ENCODE measurements at regions not wholly inside any gene's neighbourhood (a gene's known extent, or its start where the extent isn't known, plus 50 kb on each side); places are given as distances from the start of the nearest gene placed in this dataset.

- H3K4me3 ChIP-seq (ENCODE audit: low read depth, low read length): no peak overlapping the region
- H3K27me3 ChIP-seq (ENCODE audit: control insufficient read depth, insufficient read depth, low read length): no peaks in the 10 kb centered on the region
- TF ChIP-seq CTCF (IDR thresholded peaks at IDR 0.05; ENCODE audit: insufficient read depth, low read length, poor library complexity, severe bottlenecking): no peak
- H3K36me3 ChIP-seq (ENCODE audit: control insufficient read depth, insufficient read depth, low read length): no peaks in the 10 kb centered on the region
- no peak for DNase-seq (ENCODE audit: low read depth)
Measured at GRCh38 chr21:26288026-26288425, 117.5 kb upstream of the APP start.

GRCh38 chr21:26284531-26284930, 114.0 kb upstream of the APP start:
- DNase-seq (ENCODE audit: low read depth): no peak
- Histone ChIP-seq H3K27me3 (ENCODE audit: control insufficient read depth, insufficient read depth, low read length) (no peaks in the 10 kb centered on the region), H3K4me3 (ENCODE audit: low read depth, low read length) (no peak overlapping the region), H3K36me3 (ENCODE audit: control insufficient read depth, insufficient read depth, low read length) (no peaks in the 10 kb centered on the region)
- no peak for TF ChIP-seq CTCF (IDR thresholded peaks at IDR 0.05; ENCODE audit: insufficient read depth, low read length, poor library complexity, severe bottlenecking)

DNA sequence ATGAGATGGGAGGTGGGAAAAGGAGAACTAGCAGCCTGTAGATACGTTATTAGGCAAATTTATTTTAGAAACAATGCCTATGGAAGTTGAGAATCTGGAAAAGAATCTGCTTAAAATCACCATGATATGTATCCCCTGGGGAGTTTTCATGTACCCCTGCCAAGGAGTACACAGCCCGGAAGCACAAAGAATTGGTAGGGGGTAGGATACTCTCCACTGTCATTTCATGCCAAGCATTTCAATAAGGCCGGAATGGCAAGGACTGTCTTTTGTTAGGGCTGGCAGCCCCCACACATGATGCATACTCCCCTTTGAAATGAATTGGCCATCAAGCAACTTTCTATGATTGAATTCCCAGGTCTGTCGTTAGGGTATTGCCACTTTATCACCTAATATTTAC, 111.5 kb upstream of the APP start:
- TF ChIP-seq CTCF (IDR thresholded peaks at IDR 0.05; ENCODE audit: insufficient read depth, low read length, poor library complexity, severe bottlenecking): no peak
- DNase-seq (ENCODE audit: low read depth): no peak
- Histone ChIP-seq H3K27me3 (ENCODE audit: control insufficient read depth, insufficient read depth, low read length) (no peaks in the 10 kb centered on the region), H3K4me3 (ENCODE audit: low read depth, low read length) (no peak overlapping the region), H3K36me3 (ENCODE audit: control insufficient read depth, insufficient read depth, low read length) (no peaks in the 10 kb centered on the region)

DNA sequence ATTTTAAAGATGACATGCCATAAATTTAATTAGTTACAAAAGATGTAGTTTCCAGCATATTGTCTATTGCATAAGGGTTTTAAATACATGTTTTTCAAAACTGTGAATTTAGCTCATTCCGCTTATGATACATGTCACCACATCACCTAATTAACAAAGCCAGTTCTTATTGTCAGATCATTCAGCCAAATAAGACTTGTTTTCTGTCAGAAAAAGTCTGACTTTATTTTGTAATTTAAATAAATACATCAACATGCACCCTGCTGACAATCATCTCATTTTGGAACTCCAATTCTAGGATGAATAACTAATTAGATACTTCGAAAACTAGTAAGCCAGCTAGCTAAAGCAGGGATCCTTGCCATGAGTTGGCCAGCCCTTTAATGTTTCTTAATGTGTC, 110.9 kb upstream of the APP start:
- Histone ChIP-seq H3K27me3 (ENCODE audit: control insufficient read depth, insufficient read depth, low read length) (no peaks in the 10 kb centered on the region), H3K36me3 (ENCODE audit: control insufficient read depth, insufficient read depth, low read length) (no peaks in the 10 kb centered on the region), H3K4me3 (ENCODE audit: low read depth, low read length) (no peak overlapping the region)
- DNase-seq (ENCODE audit: low read depth): no peak
- TF ChIP-seq CTCF (IDR thresholded peaks at IDR 0.05; ENCODE audit: insufficient read depth, low read length, poor library complexity, severe bottlenecking): no peak

DNA sequence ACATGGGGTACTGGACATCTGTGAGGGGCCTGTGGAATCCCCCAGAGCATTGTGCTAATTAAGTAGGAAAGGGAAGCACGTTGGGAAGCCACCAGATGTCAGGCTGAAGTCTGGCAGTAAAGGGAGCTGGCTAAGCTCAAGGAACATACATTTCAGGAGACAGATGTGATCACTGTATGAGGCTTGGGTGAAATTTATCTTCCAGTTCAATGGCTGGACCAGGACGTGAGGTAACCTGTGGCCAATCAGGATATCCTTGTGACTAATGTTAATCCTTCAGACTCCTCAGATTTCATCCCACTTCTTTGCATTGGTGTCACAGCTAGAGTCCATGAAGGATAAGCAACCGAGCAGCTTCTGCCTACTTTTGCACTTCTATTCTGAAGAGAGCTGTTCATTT, 110.2 kb upstream of the APP start:
- Histone ChIP-seq H3K27me3 (ENCODE audit: control insufficient read depth, insufficient read depth, low read length) (no peaks in the 10 kb centered on the region), H3K36me3 (ENCODE audit: control insufficient read depth, insufficient read depth, low read length) (no peaks in the 10 kb centered on the region), H3K4me3 (ENCODE audit: low read depth, low read length) (no peak overlapping the region)
- DNase-seq (ENCODE audit: low read depth): no peak
- TF ChIP-seq CTCF (IDR thresholded peaks at IDR 0.05; ENCODE audit: insufficient read depth, low read length, poor library complexity, severe bottlenecking): no peak

DNA sequence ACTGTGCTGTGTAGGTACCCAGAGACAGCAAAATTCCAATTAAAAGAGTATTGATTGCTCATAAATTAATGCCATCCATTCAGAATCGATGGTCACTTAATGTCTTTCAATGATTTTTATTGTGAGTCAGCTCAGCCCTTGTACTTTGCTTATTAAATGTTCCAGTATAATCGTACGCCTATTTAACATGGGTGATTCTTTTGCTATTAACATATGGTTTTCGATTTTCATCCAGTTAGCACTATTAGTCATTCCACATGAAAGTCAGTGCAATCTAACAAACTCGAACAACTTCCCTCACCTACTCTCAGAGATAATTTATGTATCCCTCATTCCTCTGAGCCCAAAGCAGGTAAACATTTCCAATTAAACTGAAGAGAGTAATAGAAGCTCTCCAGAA, 109.6 kb upstream of the APP start:
- Histone ChIP-seq H3K27me3 (ENCODE audit: control insufficient read depth, insufficient read depth, low read length) (no peaks in the 10 kb centered on the region), H3K4me3 (ENCODE audit: low read depth, low read length) (no peak overlapping the region), H3K36me3 (ENCODE audit: control insufficient read depth, insufficient read depth, low read length) (no peaks in the 10 kb centered on the region)
- no peak for DNase-seq (ENCODE audit: low read depth)
- TF ChIP-seq CTCF (IDR thresholded peaks at IDR 0.05; ENCODE audit: insufficient read depth, low read length, poor library complexity, severe bottlenecking): no peak
